DND-41 (cell line): ENCODE measurements at regions not wholly inside any gene's neighbourhood (a gene's known extent, or its start where the extent isn't known, plus 50 kb on each side); places are given as distances from the start of the nearest gene placed in this dataset.

Source experiments
- EZH2 ChIP-seq: IDR thresholded peaks from 3 replicates; pipeline ENCODE4 v1.6.1; 2012; ENCODE audit warnings: borderline replicate concordance, low read depth, mild to moderate bottlenecking, moderate library complexity, low read length, inconsistent platforms; ENCODE audit not compliant: severe bottlenecking
- TF ChIP-seq, protein P1 (sequence below): IDR thresholded peaks from 2 replicates; pipeline ENCODE4 v1.5.1; 2012; ENCODE audit warnings: borderline replicate concordance, low read length, moderate library complexity, mild to moderate bottlenecking; ENCODE audit not compliant: poor library complexity, severe bottlenecking; ENCODE audit errors: extremely low read depth

DNA sequence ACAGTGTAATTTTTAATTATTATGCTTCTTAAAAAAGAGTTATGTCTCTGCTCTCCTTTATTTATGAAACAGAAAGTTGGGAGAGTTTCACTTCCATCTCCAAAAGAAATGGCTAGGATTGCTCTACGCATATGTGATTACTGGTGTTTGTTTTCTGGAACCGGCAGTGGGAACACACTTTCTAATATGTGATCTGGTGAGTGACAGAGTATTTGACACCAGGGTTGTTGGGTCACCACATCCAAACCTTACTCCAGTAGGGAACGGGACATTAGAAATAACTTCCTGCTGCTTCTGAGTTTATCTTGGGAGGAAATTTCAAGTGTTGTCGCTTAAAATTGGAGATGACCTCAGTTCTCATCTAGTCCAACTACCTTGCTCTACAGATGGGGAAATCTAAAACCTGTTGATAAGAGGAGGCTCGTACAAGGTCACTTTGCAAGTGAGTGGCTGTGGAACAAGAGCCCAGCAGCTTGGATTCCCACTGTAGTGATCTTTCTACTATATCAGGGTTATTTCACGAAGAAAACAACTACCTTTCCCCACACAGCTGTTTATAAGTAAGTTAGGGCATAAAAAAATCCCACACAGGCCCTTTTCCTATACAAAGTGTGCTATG, 108.5 kb downstream of the TTC32 start:
- TF ChIP-seq, protein P1, sequence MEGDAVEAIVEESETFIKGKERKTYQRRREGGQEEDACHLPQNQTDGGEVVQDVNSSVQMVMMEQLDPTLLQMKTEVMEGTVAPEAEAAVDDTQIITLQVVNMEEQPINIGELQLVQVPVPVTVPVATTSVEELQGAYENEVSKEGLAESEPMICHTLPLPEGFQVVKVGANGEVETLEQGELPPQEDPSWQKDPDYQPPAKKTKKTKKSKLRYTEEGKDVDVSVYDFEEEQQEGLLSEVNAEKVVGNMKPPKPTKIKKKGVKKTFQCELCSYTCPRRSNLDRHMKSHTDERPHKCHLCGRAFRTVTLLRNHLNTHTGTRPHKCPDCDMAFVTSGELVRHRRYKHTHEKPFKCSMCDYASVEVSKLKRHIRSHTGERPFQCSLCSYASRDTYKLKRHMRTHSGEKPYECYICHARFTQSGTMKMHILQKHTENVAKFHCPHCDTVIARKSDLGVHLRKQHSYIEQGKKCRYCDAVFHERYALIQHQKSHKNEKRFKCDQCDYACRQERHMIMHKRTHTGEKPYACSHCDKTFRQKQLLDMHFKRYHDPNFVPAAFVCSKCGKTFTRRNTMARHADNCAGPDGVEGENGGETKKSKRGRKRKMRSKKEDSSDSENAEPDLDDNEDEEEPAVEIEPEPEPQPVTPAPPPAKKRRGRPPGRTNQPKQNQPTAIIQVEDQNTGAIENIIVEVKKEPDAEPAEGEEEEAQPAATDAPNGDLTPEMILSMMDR = no peak
- no peak for TF ChIP-seq EZH2
